Adrenal gland (tissue), 9 donors: ENCODE measurements at regions not wholly inside any gene's neighbourhood (a gene's known extent, or its start where the extent isn't known, plus 50 kb on each side); places are given as distances from the start of the nearest gene placed in this dataset.

Experiments used
- DNase-seq, 7 donors: peaks; one replicate each; pipeline ENCODE4 v3.0.0-alpha.2; 2019 to 2020
- H3K27ac ChIP-seq, 5 donors: fragments of 200-600 bp; sonication (generic) in 4 of 5; 1 replicate in 3 of 5; 2 replicates in 2 of 5; pipeline versions ENCODE4 v1.5.1 to v1.8.0; 2016 to 2020; ENCODE audit warnings: mild to moderate bottlenecking in 1 of 5
- H3K27me3 ChIP-seq: fragments of 200-600 bp; 2 replicates; pipeline ENCODE4 v1.8.0; 2021
- H3K36me3 ChIP-seq, 2 donors: fragments of 200-600 bp; replicated peaks in 1 of 2; 1 replicate in 1 of 2; 2 replicates in 1 of 2; pipeline versions ENCODE4 v1.5.1 to v1.8.0; 2018 to 2022
- H3K4me1 ChIP-seq, 2 donors: fragments of 200-600 bp; replicated peaks in 1 of 2; 1 replicate in 1 of 2; 2 replicates in 1 of 2; pipeline versions ENCODE4 v1.5.1 to v1.8.0; 2018 to 2021
- H3K4me3 ChIP-seq, 4 donors: fragments of 200-600 bp; sonication (generic) in 3 of 4; one replicate each; pipeline ENCODE4 v1.5.1; 2016 to 2018
- H3K9me3 ChIP-seq, 3 donors: fragments of 200-600 bp; sonication (generic) in 1 of 3; replicated peaks in 1 of 3; 1 replicate in 2 of 3; 2 replicates in 1 of 3; pipeline versions ENCODE4 v1.5.1 to v1.8.0; 2016 to 2021
- CTCF ChIP-seq, 6 experiments: fragments of 450-650 bp in 4 of 6; fragments of 200-600 bp in 2 of 6; sonication (generic) in 1 of 6; IDR thresholded peaks; 1 replicate in 5 of 6; 2 replicates in 1 of 6; pipeline versions ENCODE4 v1.5.1 to v1.8.0; 2016 to 2021; ENCODE audit warnings: antibody characterized with exemption in 6 of 6, mild to moderate bottlenecking in 2 of 6, moderate library complexity in 1 of 6
- POLR2A ChIP-seq, 2 donors: fragments of 450-650 bp; IDR thresholded peaks; one replicate each; pipeline ENCODE4 v1.6.1; 2017; ENCODE audit warnings: antibody characterized with exemption in 2 of 2, mild to moderate bottlenecking in 2 of 2, moderate library complexity in 1 of 2
- WGBS, 4 donors: extraction: QIAGEN DNeasy Blood & Tissue Kit in 2 of 4; methylation state at CpG; one replicate each; pipeline versions ENCODE4 v1.1.5 to v1.1.7; 2013 to 2017; 5-methylcytosine and 5-hydroxymethylcytosine counted together
- intact Hi-C, 2 donors: fragments of 100-400 bp; cut with DNase I; formaldehyde crosslinking; loops; one replicate each; pipeline versions ENCODE4 v1.14.1 to v1.15.0; 2022 to 2023
- donor health status: healthy with polysubstance abuse.
- donor health status: Bipolar disorder and iron deficiency.
- donor health status: DM: yes; HTN: yes; CAD: no.
- donor health status: DM: no; HTN: no; CAD: no.
- donor health status: DM: no; HTN: no; CAD: no.

GRCh38 chr6:167506443-167507301 is 181.8 kb downstream of the TTLL2 start:
- WGBS, 4 donors, result 80 to 86% (median 82%) methylated on average over 24 to 25 of the region's 25 CpGs
- H3K36me3 ChIP-seq, result no peaks in the 10 kb centered on the region

DNA sequence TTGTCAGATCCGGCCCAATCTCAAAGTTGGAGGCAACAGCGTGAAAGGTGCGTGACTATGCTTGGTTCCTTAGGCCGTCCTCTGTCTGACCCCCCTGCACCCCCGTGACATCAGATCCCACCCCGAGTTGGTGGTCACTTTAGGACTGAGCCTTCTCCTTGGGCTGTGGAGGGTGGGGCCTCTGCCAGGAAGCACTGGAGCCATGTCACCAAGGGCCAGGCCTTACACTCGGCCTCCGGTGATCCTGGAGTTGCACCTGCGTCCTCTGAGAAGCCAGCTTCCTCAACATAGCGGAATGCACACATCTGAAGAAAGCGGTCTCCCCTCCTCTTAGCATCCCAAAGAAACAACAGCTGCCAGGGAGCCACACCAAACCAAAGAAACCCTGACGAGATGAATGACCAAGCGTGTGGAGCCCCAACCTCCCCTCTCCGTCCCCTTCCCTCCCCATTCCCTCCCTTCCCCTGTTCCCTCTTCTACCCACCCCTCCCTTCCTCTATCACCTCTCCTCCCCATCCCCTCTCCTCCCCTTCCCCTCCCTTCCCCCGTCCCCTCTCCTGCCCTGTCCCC is 182.6 kb downstream of the TTLL2 start:
- DNase-seq, result no peak
- no peaks in the 10 kb centered on the region for H3K9me3 ChIP-seq
- H3K27me3 ChIP-seq, result no peaks in the 10 kb centered on the region
- H3K4me3 ChIP-seq, result no peak overlapping the region
- no peaks in the 10 kb centered on the region for H3K36me3 ChIP-seq
- H3K4me1 ChIP-seq, result no peaks in the 10 kb centered on the region
- 81 to 89% (median 85%) methylated on average over 13 to 15 of the region's 15 CpGs for WGBS, 4 donors
- TF ChIP-seq CTCF (IDR thresholded peaks at IDR 0.05) (no peak), POLR2A (IDR thresholded peaks at IDR 0.05) (no peak)
- intact Hi-C loops, result no loop called here
- no peak overlapping the region for H3K27ac ChIP-seq

More at GRCh38 chr6:167506443-167507301, 181.8 kb downstream of the TTLL2 start:
- Histone ChIP-seq H3K27ac (no peak overlapping the region), H3K27me3 (no peaks in the 10 kb centered on the region), H3K9me3 (no peaks in the 10 kb centered on the region), H3K4me1 (no peaks in the 10 kb centered on the region), H3K4me3 (no peak overlapping the region)
- intact Hi-C loops, result no loop called here
- TF ChIP-seq POLR2A (IDR thresholded peaks at IDR 0.05), result no peak
- DNase-seq, result no peak

DNA sequence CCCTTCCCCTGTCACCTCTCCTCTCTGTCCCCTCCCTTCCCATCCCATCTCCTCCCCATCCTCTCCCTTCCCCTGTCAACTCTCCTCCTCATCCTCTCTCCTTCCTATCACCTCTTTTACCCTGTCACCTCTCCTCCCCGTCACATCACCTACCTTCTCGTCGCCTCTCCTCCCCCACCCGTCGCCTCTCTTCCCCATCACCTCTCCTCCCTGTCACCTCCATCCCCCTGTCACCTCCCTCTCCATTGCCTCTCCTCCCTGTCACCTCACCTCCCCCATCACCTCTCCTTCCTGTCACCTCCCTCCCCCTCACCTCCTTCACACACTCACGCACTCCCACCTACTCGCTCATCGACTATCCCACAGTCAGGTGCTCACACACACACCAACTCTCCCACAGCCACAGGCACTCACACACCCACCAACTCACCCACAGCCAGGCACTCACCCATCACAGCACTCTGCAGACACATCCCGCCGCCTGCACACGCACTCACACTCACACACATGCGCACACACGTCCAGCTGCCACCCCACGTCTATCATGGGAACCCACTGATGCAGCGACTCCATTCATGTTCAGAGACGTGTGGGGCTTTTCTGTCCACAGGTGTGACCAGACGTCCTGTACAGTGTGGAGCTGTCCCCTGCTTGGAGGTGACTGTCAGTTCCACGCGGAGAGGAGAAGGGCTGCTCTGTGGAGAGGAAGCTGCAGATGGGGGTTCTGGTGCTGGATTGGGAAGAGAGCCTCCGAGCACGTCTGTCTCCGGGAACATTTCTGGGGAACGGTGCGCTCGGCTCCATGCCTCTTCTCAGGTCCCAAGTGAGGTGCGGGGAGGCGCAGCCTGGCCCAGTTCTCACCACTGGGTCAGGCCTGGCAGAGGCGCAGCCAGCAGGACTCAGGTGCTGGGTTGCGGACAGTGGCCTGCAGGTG is 184.3 kb downstream of the TTLL2 start:
- 81 to 86% (median 83%) methylated on average over 24 to 29 of the region's 29 CpGs for WGBS, 4 donors
- no peak overlapping the region for H3K27ac ChIP-seq
- H3K27me3 ChIP-seq, result no peaks in the 10 kb centered on the region
- no peak overlapping the region for H3K4me3 ChIP-seq
- H3K4me1 ChIP-seq, result no peaks in the 10 kb centered on the region
- intact Hi-C loops, result no loop called here
- DNase-seq, result no peak
- H3K9me3 ChIP-seq, result no peaks in the 10 kb centered on the region
- no peaks in the 10 kb centered on the region for H3K36me3 ChIP-seq
- TF ChIP-seq CTCF (IDR thresholded peaks at IDR 0.05) (no peak), POLR2A (IDR thresholded peaks at IDR 0.05) (no peak)

DNA sequence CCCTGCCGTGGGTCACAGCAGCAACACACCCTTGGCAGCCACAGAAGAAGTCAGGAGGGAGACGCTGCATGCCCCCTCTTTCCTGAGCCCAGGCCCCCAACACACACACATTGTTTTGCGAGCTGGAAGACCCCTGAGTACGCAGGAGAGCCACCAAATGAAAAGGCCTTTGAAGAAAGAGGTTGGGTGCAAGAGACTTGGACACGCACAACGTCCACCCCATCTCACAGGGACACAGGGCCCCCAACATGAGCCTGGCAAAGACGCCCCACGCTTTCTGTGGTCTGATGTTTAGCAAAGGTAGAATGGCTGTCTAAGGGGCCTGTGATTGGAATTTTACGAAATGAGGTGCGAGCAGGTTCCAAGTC is 185.0 kb downstream of the TTLL2 start:
- intact Hi-C loops, result no loop called here
- TF ChIP-seq POLR2A (IDR thresholded peaks at IDR 0.05) (no peak), CTCF (IDR thresholded peaks at IDR 0.05) (no peak)
- Histone ChIP-seq H3K36me3 (no peaks in the 10 kb centered on the region), H3K27me3 (no peaks in the 10 kb centered on the region), H3K27ac (no peak overlapping the region), H3K9me3 (no peaks in the 10 kb centered on the region), H3K4me3 (no peak overlapping the region), H3K4me1 (no peaks in the 10 kb centered on the region)
- DNase-seq, result no peak
- 76 to 84% (median 81%) methylated on average over 6 to 10 of the region's 10 CpGs for WGBS, 4 donors
